Keratinocyte (primary cell): ENCODE measurements at regions not wholly inside any gene's neighbourhood (a gene's known extent, or its start where the extent isn't known, plus 50 kb on each side); places are given as distances from the start of the nearest gene placed in this dataset.

Experiments
- DNase-seq: peaks from one replicate; pipeline ENCODE4 v3.0.0-alpha.2; 2011; ENCODE audit warnings: low read depth, missing footprints, low spot score
- FAIRE-seq: peaks from 2 replicates; lab custom pipeline; 2011; peaks lifted over from hg19 to GRCh38; lab: Jason Lieb, UNC
- H2AFZ ChIP-seq: 2 replicates; pipeline ENCODE4 v1.6.0; 2012; ENCODE audit warnings: low read length, control low read depth, inconsistent platforms; ENCODE audit not compliant: control insufficient read depth
- H3K27ac ChIP-seq: 2 replicates; pipeline ENCODE4 v1.5.1; 2011; ENCODE audit warnings: low read length; ENCODE audit not compliant: control insufficient read depth, insufficient read depth
- H3K27me3 ChIP-seq: 3 replicates; pipeline ENCODE4 v1.6.0; 2011; ENCODE audit warnings: low read length; ENCODE audit not compliant: control insufficient read depth, insufficient read depth; ENCODE audit errors: extremely low read depth
- H3K36me3 ChIP-seq, 2 experiments: 2 replicates in 1 of 2; 3 replicates in 1 of 2; pipeline ENCODE4 v1.5.1; 2011; ENCODE audit warnings: low read length in 2 of 2, mild to moderate bottlenecking in 1 of 2; ENCODE audit not compliant: control insufficient read depth in 2 of 2, insufficient read depth in 2 of 2; ENCODE audit errors: extremely low read depth in 1 of 2
- H3K4me1 ChIP-seq: 3 replicates; pipeline ENCODE4 v1.5.1; 2011; ENCODE audit warnings: low read length; ENCODE audit not compliant: control insufficient read depth, insufficient read depth; ENCODE audit errors: extremely low read depth
- H3K4me2 ChIP-seq: 3 replicates; pipeline ENCODE4 v1.6.0; 2011; ENCODE audit warnings: low read depth, low read length; ENCODE audit not compliant: control insufficient read depth, insufficient read depth; ENCODE audit errors: extremely low read depth
- H3K4me3 ChIP-seq, 3 experiments: fragments of 200-600 bp in 1 of 3; sonication (generic) in 1 of 3; 2 replicates in 2 of 3; 3 replicates in 1 of 3; pipeline ENCODE4 v1.5.1; 2011 to 2016; ENCODE audit warnings: low read length in 3 of 3, mild to moderate bottlenecking in 3 of 3, control low read depth in 2 of 3, inconsistent platforms in 1 of 3, low read depth in 1 of 3, mixed read lengths in 1 of 3, mixed run types in 1 of 3, moderate library complexity in 1 of 3; ENCODE audit not compliant: control insufficient read depth in 2 of 3, insufficient read depth in 2 of 3; ENCODE audit errors: extremely low read depth in 1 of 3
- H3K79me2 ChIP-seq: 2 replicates; pipeline ENCODE4 v1.6.0; 2012; ENCODE audit warnings: low read length; ENCODE audit not compliant: control insufficient read depth, insufficient read depth
- H3K9ac ChIP-seq: 3 replicates; pipeline ENCODE4 v1.6.0; 2011; ENCODE audit warnings: low read length; ENCODE audit not compliant: control insufficient read depth, insufficient read depth; ENCODE audit errors: extremely low read depth
- H3K9me1 ChIP-seq: 3 replicates; pipeline ENCODE4 v1.6.0; 2011; ENCODE audit warnings: low read length; ENCODE audit not compliant: control insufficient read depth, insufficient read depth; ENCODE audit errors: extremely low read depth
- H3K9me3 ChIP-seq: 2 replicates; pipeline ENCODE4 v1.5.1; 2012; ENCODE audit warnings: low read depth, low read length; ENCODE audit not compliant: control insufficient read depth
- H4K20me1 ChIP-seq: 3 replicates; pipeline ENCODE4 v1.6.0; 2011; ENCODE audit warnings: low read length; ENCODE audit not compliant: control insufficient read depth, insufficient read depth; ENCODE audit errors: extremely low read depth
- CTCF ChIP-seq, 3 experiments: IDR thresholded peaks in 1 of 3; conservative IDR thresholded peaks in 1 of 3; optimal IDR thresholded peaks in 1 of 3; 2 replicates in 2 of 3; 3 replicates in 1 of 3; pipeline versions ENCODE3 to v1.5.1; 2011; ENCODE audit warnings: low read length in 3 of 3, mild to moderate bottlenecking in 3 of 3, moderate library complexity in 2 of 3, control low read depth in 1 of 3, inconsistent platforms in 1 of 3; ENCODE audit not compliant: insufficient read depth in 2 of 3; ENCODE audit errors: extremely low read depth in 1 of 3
- EZH2 ChIP-seq: IDR thresholded peaks from one replicate; pipeline ENCODE4 v1.6.1; 2012; ENCODE audit warnings: inconsistent platforms, mild to moderate bottlenecking, low read length, moderate library complexity
- dilution Hi-C: fragments of 300-500 bp; cut with MboI; formaldehyde crosslinking; loops from one replicate; pipeline ENCODE4 v1.7.0; 2020; ENCODE audit warnings: low sequenced_read_pairs; ENCODE audit not compliant: extremely low pct_ligation_motif_present

- H4K20me1 ChIP-seq, result no peaks in the 10 kb centered on the region
- no peak for DNase-seq
- no peak overlapping the region for H3K4me3 ChIP-seq
- no peaks in the 10 kb centered on the region for H3K27me3 ChIP-seq
- no peak for FAIRE-seq
- H2AFZ ChIP-seq, result no peak overlapping the region
- no peak overlapping the region for H3K27ac ChIP-seq
- H3K9me3 ChIP-seq, result peaks cover 9% of the 10 kb centered on the region
- no peaks in the 10 kb centered on the region for H3K36me3 ChIP-seq
- no peak overlapping the region for H3K9ac ChIP-seq
- H3K4me2 ChIP-seq, result no peak overlapping the region
- dilution Hi-C loops, result no loop called here
- TF ChIP-seq CTCF (optimal IDR thresholded peaks at IDR 0.05 in 1 of 3, IDR thresholded peaks at IDR 0.05 in 1 of 3, conservative IDR thresholded peaks at IDR 0.05 in 1 of 3; ENCODE audit: extremely low read depth in 1 of 3, insufficient read depth in 2 of 3, low read length in 3 of 3), result no peak
- TF ChIP-seq EZH2, result no peak
- H3K79me2 ChIP-seq, result no peaks in the 10 kb centered on the region
- H3K4me1 ChIP-seq, result no peaks in the 10 kb centered on the region
- no peaks in the 10 kb centered on the region for H3K9me1 ChIP-seq
Observed at GRCh38 chr7:153939654-153940053, 112.5 kb upstream of the DPP6 start.

- Histone ChIP-seq H3K4me1 (no peaks in the 10 kb centered on the region), H3K27me3 (no peaks in the 10 kb centered on the region), H3K4me2 (no peak overlapping the region), H3K36me3 (no peaks in the 10 kb centered on the region), H2AFZ (no peak overlapping the region), H3K9me3 (peaks cover 2% of the 10 kb centered on the region), H3K79me2 (no peaks in the 10 kb centered on the region), H4K20me1 (no peaks in the 10 kb centered on the region), H3K4me3 (no peak overlapping the region), H3K27ac (no peak overlapping the region), H3K9me1 (no peaks in the 10 kb centered on the region), H3K9ac (no peak overlapping the region)
- TF ChIP-seq CTCF (optimal IDR thresholded peaks at IDR 0.05 in 1 of 3, IDR thresholded peaks at IDR 0.05 in 1 of 3, conservative IDR thresholded peaks at IDR 0.05 in 1 of 3; ENCODE audit: extremely low read depth in 1 of 3, insufficient read depth in 2 of 3, low read length in 3 of 3) (no peak), EZH2 (no peak)
- dilution Hi-C loops, result no loop called here
- DNase-seq, result no peak
- FAIRE-seq, result no peak
Observed at GRCh38 chr7:153941061-153941460, 111.1 kb upstream of the DPP6 start.
